GM06990 (cell line): ENCODE measurements at regions not wholly inside any gene's neighbourhood (a gene's known extent, or its start where the extent isn't known, plus 50 kb on each side); places are given as distances from the start of the nearest gene placed in this dataset.

ENCODE experiments used
- DNase-seq: peaks from one replicate; pipeline ENCODE4 v3.0.0-alpha.2; 2011; ENCODE audit not compliant: insufficient read length; ENCODE audit errors: extremely low read depth
- H3K27me3 ChIP-seq: replicated peaks from 2 replicates; pipeline ENCODE4 v1.6.0; 2011; ENCODE audit warnings: low read length; ENCODE audit not compliant: control insufficient read depth, insufficient read depth
- H3K36me3 ChIP-seq: 2 replicates; pipeline ENCODE4 v1.5.1; 2011; ENCODE audit warnings: low read length; ENCODE audit not compliant: control insufficient read depth, insufficient read depth
- H3K4me3 ChIP-seq: replicated peaks from 2 replicates; pipeline ENCODE4 v1.5.1; 2011; ENCODE audit warnings: low read depth, mild to moderate bottlenecking, control low read depth, low read length
- CTCF ChIP-seq: IDR thresholded peaks from 2 replicates; pipeline ENCODE4 v1.5.1; 2011; ENCODE audit warnings: low read length, control low read depth, mild to moderate bottlenecking, inconsistent platforms; ENCODE audit not compliant: insufficient read depth, poor library complexity, severe bottlenecking

- H3K27me3 ChIP-seq = no peaks in the 10 kb centered on the region
- no peak for DNase-seq
- H3K4me3 ChIP-seq = no peak overlapping the region
- TF ChIP-seq CTCF = no peak
- no peaks in the 10 kb centered on the region for H3K36me3 ChIP-seq
Measured at GRCh38 chr20:60212695-60213094, 254.5 kb downstream of the CDH26 start.

GRCh38 chr20:60213126-60213893 is 255.1 kb downstream of the CDH26 start:
- no peak for TF ChIP-seq CTCF
- no peaks in the 10 kb centered on the region for H3K36me3 ChIP-seq
- no peak for DNase-seq
- H3K27me3 ChIP-seq = no peaks in the 10 kb centered on the region
- H3K4me3 ChIP-seq = no peak overlapping the region

- Histone ChIP-seq H3K4me3 (no peak overlapping the region), H3K36me3 (no peaks in the 10 kb centered on the region), H3K27me3 (no peaks in the 10 kb centered on the region)
- TF ChIP-seq CTCF = no peak
- no peak for DNase-seq
Measured at GRCh38 chr20:60214901-60215815, 256.9 kb downstream of the CDH26 start.

GRCh38 chr20:60215816-60216730 is 257.9 kb downstream of the CDH26 start:
- no peak for DNase-seq
- TF ChIP-seq CTCF = no peak
- Histone ChIP-seq H3K27me3 (no peaks in the 10 kb centered on the region), H3K4me3 (no peak overlapping the region), H3K36me3 (no peaks in the 10 kb centered on the region)

GRCh38 chr20:60219231-60219630 is 261.0 kb downstream of the CDH26 start:
- TF ChIP-seq CTCF = no peak
- H3K4me3 ChIP-seq = no peak overlapping the region
- no peak for DNase-seq
- H3K36me3 ChIP-seq = no peaks in the 10 kb centered on the region
- no peaks in the 10 kb centered on the region for H3K27me3 ChIP-seq
